Heart left ventricle (tissue), 13 donors: ENCODE measurements at regions not wholly inside any gene's neighbourhood (a gene's known extent, or its start where the extent isn't known, plus 50 kb on each side); places are given as distances from the start of the nearest gene placed in this dataset.

Experiments used
- POLR2A ChIP-seq, 2 donors: fragments of 450-650 bp; IDR thresholded peaks; one replicate each; pipeline ENCODE4 v1.6.1; 2017; ENCODE audit warnings: antibody characterized with exemption in 2 of 2, mild to moderate bottlenecking in 2 of 2, moderate library complexity in 2 of 2
- TF ChIP-seq, protein P1 (sequence below), 12 donors: fragments of 200-600 bp; sonication (generic) in 4 of 12; IDR thresholded peaks; one replicate each; pipeline versions ENCODE4 v1.5.0 to v1.8.0; 2018 to 2022; ENCODE audit warnings: antibody characterized with exemption in 12 of 12, mild to moderate bottlenecking in 5 of 12
- donor health status: ischemic (EF 13 %, LVEDD 7.1; RV severe dilation, severe dysfunction).
- donor health status: DM: no; HTN: yes; CAD: no.
- donor health status: DM: no; HTN: no; CAD: no.
- donor health status: ischemic (EF 25% LVEDD 6.9; RV normal size, moderate dysfunction).
- donor health status: ischemic (EF 25% LVEDD 5.7; RV mildly dilated, moderate dysfunction).
- donor health status: ischemic (EF 35%, LVEDD 5.7; RV mildly dilated, moderate dysfunction).
- donor health status: nonischemic (EF 11% LVEDD 7.7; RV severe dilation, severe dysfunction).
- donor health status: DM: yes; HTN: yes; CAD: no.
- donor health status: PGD.
- donor health status: ischemic (EF 29% LVEDD 5.4; RV normal size, mild dysfunction).
- donor health status: nonischemic (EF 23%, LVEDD 6.1; RV moderate dilation, normal function).

DNA sequence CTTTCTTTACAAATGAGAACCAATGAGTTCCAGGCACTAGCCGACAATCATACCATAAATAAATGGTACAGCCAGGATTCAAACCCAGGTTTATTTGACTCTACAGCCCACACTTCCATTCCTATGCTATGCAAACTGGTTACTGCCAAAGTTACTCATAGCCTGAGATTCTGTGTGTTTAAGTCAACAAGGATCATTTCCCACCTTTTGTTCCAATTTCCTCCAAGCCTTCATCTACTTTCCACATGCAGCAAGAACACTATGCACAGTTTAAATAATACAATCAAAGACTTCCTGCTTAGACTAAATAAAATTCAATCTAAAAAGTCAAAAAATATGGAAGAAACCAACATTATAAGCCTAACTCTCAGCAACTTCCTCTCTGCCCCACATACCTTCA, 59.2 kb upstream of the KLF12 start:
- TF ChIP-seq, protein P1, sequence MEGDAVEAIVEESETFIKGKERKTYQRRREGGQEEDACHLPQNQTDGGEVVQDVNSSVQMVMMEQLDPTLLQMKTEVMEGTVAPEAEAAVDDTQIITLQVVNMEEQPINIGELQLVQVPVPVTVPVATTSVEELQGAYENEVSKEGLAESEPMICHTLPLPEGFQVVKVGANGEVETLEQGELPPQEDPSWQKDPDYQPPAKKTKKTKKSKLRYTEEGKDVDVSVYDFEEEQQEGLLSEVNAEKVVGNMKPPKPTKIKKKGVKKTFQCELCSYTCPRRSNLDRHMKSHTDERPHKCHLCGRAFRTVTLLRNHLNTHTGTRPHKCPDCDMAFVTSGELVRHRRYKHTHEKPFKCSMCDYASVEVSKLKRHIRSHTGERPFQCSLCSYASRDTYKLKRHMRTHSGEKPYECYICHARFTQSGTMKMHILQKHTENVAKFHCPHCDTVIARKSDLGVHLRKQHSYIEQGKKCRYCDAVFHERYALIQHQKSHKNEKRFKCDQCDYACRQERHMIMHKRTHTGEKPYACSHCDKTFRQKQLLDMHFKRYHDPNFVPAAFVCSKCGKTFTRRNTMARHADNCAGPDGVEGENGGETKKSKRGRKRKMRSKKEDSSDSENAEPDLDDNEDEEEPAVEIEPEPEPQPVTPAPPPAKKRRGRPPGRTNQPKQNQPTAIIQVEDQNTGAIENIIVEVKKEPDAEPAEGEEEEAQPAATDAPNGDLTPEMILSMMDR (IDR thresholded peaks at IDR 0.05), result no peak
- TF ChIP-seq POLR2A (IDR thresholded peaks at IDR 0.05), result no peak
